ENCODE measurements at regions not wholly inside any gene's neighbourhood (a gene's known extent, or its start where the extent isn't known, plus 50 kb on each side); places are given as distances from the start of the nearest gene placed in this dataset.
"Not testable (repeated sequence)": the region's sequence is repeated elsewhere in the genome, so short reads cannot be mapped to it uniquely, and the experiment has no call there.

DNA sequence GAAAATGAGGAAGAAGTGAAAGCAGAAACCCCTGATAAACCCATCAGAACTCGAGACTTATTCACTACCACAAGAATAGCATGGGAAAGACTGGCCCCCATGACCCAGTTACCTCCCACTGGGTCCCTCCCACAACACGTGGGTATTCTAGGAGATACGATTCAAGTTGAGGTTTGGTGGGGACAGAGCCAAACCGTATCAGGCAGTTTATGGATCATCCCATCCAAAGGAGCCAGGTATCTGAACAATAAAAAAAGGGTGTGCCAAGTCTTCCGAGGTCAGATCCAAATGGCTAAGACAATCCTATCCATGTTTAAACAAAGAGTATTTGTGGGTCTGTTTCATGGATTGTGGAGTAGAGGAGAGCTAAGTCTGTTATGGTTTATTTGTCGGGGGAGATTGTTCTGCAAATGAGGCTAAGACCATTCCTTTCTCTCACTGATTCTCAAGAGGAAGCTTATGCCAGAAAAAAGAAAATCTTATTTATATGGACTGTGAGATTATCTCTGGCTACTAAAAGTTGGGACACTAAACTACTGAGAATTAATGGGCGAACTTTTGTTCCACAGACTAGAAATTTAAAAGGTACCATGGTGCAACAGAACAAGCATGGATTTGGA, 203.7 kb downstream of the IPMK start:
- H3K9me2 ChIP-seq, result no peaks in the 10 kb centered on the region
- TF ChIP-seq JUND (IDR thresholded peaks at IDR 0.05) (no peak), TEAD4 (IDR thresholded peaks at IDR 0.05; ENCODE audit: borderline replicate concordance, insufficient read depth) (no peak), EZH2phosphoT487 (IDR thresholded peaks at IDR 0.05; ENCODE audit: borderline replicate concordance, low read depth) (no peak), NFIC (IDR thresholded peaks at IDR 0.05; ENCODE audit: borderline replicate concordance) (no peak), SIN3A (IDR thresholded peaks at IDR 0.05; ENCODE audit: borderline replicate concordance, low read depth, low read length) (no peak), CHD2 (IDR thresholded peaks at IDR 0.05; ENCODE audit: low read length, partially characterized antibody) (no peak), FOXJ3 (CRISPR knock-in tag; IDR thresholded peaks at IDR 0.05) (no peak), RFX5 (IDR thresholded peaks at IDR 0.05; ENCODE audit: low read length) (no peak), GATA2 (CRISPR knock-in tag; IDR thresholded peaks at IDR 0.05) (no peak), YY1 (IDR thresholded peaks at IDR 0.05; ENCODE audit: low read depth) (no peak), GABPA (IDR thresholded peaks at IDR 0.05; ENCODE audit: low read depth) (no peak), FOSL2 (IDR thresholded peaks at IDR 0.05; ENCODE audit: borderline replicate concordance, low read depth) (no peak), MXI1 (IDR thresholded peaks at IDR 0.05; ENCODE audit: low read depth, low read length) (no peak), RAD21 (IDR thresholded peaks at IDR 0.05; ENCODE audit: low read length) (no peak), RXRA (IDR thresholded peaks at IDR 0.05; ENCODE audit: borderline replicate concordance, low read depth) (no peak), TAF1 (IDR thresholded peaks at IDR 0.05; ENCODE audit: borderline replicate concordance, low read depth, low read length) (no peak)
- TF ChIP-seq, protein P1, sequence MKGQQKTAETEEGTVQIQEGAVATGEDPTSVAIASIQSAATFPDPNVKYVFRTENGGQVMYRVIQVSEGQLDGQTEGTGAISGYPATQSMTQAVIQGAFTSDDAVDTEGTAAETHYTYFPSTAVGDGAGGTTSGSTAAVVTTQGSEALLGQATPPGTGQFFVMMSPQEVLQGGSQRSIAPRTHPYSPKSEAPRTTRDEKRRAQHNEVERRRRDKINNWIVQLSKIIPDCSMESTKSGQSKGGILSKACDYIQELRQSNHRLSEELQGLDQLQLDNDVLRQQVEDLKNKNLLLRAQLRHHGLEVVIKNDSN (IDR thresholded peaks at IDR 0.05; ENCODE audit: borderline replicate concordance, low read depth), result no peak
- TF ChIP-seq, protein P2, sequence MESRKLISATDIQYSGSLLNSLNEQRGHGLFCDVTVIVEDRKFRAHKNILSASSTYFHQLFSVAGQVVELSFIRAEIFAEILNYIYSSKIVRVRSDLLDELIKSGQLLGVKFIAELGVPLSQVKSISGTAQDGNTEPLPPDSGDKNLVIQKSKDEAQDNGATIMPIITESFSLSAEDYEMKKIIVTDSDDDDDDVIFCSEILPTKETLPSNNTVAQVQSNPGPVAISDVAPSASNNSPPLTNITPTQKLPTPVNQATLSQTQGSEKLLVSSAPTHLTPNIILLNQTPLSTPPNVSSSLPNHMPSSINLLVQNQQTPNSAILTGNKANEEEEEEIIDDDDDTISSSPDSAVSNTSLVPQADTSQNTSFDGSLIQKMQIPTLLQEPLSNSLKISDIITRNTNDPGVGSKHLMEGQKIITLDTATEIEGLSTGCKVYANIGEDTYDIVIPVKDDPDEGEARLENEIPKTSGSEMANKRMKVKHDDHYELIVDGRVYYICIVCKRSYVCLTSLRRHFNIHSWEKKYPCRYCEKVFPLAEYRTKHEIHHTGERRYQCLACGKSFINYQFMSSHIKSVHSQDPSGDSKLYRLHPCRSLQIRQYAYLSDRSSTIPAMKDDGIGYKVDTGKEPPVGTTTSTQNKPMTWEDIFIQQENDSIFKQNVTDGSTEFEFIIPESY (IDR thresholded peaks at IDR 0.05; ENCODE audit: borderline replicate concordance, low read depth), result no peak
- TF ChIP-seq, protein P3, sequence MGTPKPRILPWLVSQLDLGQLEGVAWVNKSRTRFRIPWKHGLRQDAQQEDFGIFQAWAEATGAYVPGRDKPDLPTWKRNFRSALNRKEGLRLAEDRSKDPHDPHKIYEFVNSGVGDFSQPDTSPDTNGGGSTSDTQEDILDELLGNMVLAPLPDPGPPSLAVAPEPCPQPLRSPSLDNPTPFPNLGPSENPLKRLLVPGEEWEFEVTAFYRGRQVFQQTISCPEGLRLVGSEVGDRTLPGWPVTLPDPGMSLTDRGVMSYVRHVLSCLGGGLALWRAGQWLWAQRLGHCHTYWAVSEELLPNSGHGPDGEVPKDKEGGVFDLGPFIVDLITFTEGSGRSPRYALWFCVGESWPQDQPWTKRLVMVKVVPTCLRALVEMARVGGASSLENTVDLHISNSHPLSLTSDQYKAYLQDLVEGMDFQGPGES (IDR thresholded peaks at IDR 0.05; ENCODE audit: low read depth, low read length), result no peak
- H3K36me3 ChIP-seq (replicated peaks in 1 of 2; ENCODE audit: control insufficient read depth in 1 of 2, insufficient read depth in 2 of 2, low read length in 1 of 2), result no peaks in the 10 kb centered on the region
- no peaks in the 10 kb centered on the region; the same call in 1 of the 2 replicates for H3K27me3 ChIP-seq (ENCODE audit: insufficient read depth)
- H3K4me3 ChIP-seq (ENCODE audit: low read depth in 2 of 2, low read length in 1 of 2), result no peak overlapping the region
- no peaks in the 10 kb centered on the region for H3F3A ChIP-seq (replicated peaks; ENCODE audit: insufficient read depth)
- CTCF ChIA-PET, result interaction anchor here (1.4 to 3.4 kb wide), 6 partner anchors 13 to 892 kb away, joined by 3 to 20 read pairs (median 8); no protein-coding TSS in a partner anchor
- no peak overlapping the region for H2AFZ ChIP-seq (ENCODE audit: low read depth)
- H3K79me2 ChIP-seq (ENCODE audit: insufficient read depth), result no peaks in the 10 kb centered on the region
- 66% methylated on average over 7 of the region's 7 CpGs for WGBS (ENCODE audit: low lambda C conversion rate)
- no peak overlapping the region for H3K4me2 ChIP-seq
- no peaks in the 10 kb centered on the region for H4K20me1 ChIP-seq (ENCODE audit: insufficient read depth)
- H3K27ac ChIP-seq (ENCODE audit: low read depth in 2 of 2, low read length in 1 of 2), result no peak overlapping the region
- H3K4me1 ChIP-seq (ENCODE audit: control insufficient read depth in 1 of 2, insufficient read depth in 2 of 2, low read depth in 1 of 2, low read length in 1 of 2), result no peaks in the 10 kb centered on the region; a peak in 1 of 4 replicates
- POLR2A ChIA-PET, result no interaction called here
- no peaks in the 10 kb centered on the region for H3K9me3 ChIP-seq
- H3K9ac ChIP-seq, result no peak overlapping the region
- no peak for DNase-seq

DNA sequence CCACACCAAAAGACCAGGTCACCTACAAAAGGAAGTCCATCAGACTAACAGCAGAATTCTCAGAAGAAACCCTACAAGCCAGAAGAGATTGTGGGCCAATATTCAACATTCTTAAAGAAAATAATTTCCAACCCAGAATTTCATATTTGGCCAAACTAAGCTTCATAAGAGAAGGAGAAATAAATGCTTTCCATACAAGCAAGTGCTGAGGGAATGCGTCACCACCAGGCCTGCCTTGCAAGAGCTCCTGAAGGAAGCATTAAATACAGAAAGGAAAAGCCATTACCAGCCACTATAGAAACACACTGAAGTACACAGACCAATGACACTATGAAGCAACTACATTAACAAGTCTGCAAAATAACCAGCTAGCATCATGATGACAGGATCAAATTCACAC, 209.0 kb downstream of the IPMK start:
- H4K20me1 ChIP-seq (ENCODE audit: insufficient read depth); H3K79me2 ChIP-seq (ENCODE audit: insufficient read depth); H3K4me3 ChIP-seq (ENCODE audit: low read depth in 2 of 2, low read length in 1 of 2); H3K9ac ChIP-seq; H3F3A ChIP-seq (replicated peaks; ENCODE audit: insufficient read depth); H2AFZ ChIP-seq (ENCODE audit: low read depth); H3K27ac ChIP-seq (ENCODE audit: low read depth in 2 of 2, low read length in 1 of 2); POLR2A ChIA-PET; H3K9me3 ChIP-seq; H3K36me3 ChIP-seq (replicated peaks in 1 of 2; ENCODE audit: control insufficient read depth in 1 of 2, insufficient read depth in 2 of 2, low read length in 1 of 2); H3K9me2 ChIP-seq; H3K27me3 ChIP-seq (ENCODE audit: insufficient read depth); H3K4me1 ChIP-seq (ENCODE audit: control insufficient read depth in 1 of 2, insufficient read depth in 2 of 2, low read depth in 1 of 2, low read length in 1 of 2); H3K4me2 ChIP-seq; DNase-seq: not testable (repeated sequence)
- WGBS (ENCODE audit: low lambda C conversion rate), result 58% methylated on average over 1 of the region's 1 CpG
- CTCF ChIA-PET, result interaction anchor here (1.4 kb wide), 1 partner anchor 94 kb away, joined by 4 read pairs; no protein-coding TSS in a partner anchor
